PC-3 (cell line): ENCODE measurements at regions not wholly inside any gene's neighbourhood (a gene's known extent, or its start where the extent isn't known, plus 50 kb on each side); places are given as distances from the start of the nearest gene placed in this dataset.

ENCODE experiments used
- ATAC-seq: fragments of 200-7000 bp; cut with Tn5 transposase; 2 replicates; pipeline ENCODE4 v1.9.1; 2020; ENCODE audit warnings: mild to moderate bottlenecking, moderate library complexity
- BruUV-seq: library from RNA; stranded (reverse); fragments of 400-500 nt; replicated peaks from 2 replicates; lab custom pipeline; 2021; lab: Mats Ljungman, UMichigan
- CTCF ChIA-PET: fragments of 300-600 bp; sonication (Branson Sonifier 250); formaldehyde crosslinking; loops from one replicate; lab custom pipeline; 2022; ENCODE audit warnings: antibody characterized with exemption; lab: Charles Lee
- POLR2A ChIA-PET: fragments of 300-600 bp; sonication (Branson Sonifier 250); formaldehyde crosslinking; loops from one replicate; lab custom pipeline; 2022; ENCODE audit warnings: antibody characterized with exemption; ENCODE audit not compliant: unreplicated experiment; lab: Charles Lee
- DNase-seq: peaks from one replicate; pipeline ENCODE4 v3.0.0-alpha.2; 2015
- H2AFZ ChIP-seq: fragments of 300-600 bp; sonication (generic); 2 replicates; pipeline ENCODE4 v1.6.0; 2016; ENCODE audit warnings: antibody characterized with exemption, low read length
- H3F3A ChIP-seq: fragments of 300-600 bp; sonication (generic); one replicate; pipeline ENCODE4 v1.6.0; 2017; ENCODE audit warnings: antibody characterized with exemption, low read length, control low read depth, mild to moderate bottlenecking; ENCODE audit not compliant: unreplicated experiment
- H3K27ac ChIP-seq: fragments of 300-600 bp; sonication (generic); 2 replicates; pipeline ENCODE4 v1.5.1; 2016; ENCODE audit warnings: mild to moderate bottlenecking, low read length
- H3K27me3 ChIP-seq: fragments of 300-600 bp; sonication (generic); 2 replicates; pipeline ENCODE4 v1.6.1; 2016; ENCODE audit warnings: low read length, mixed read lengths
- H3K36me3 ChIP-seq: fragments of 300-600 bp; sonication (generic); 2 replicates; pipeline ENCODE4 v1.6.1; 2016; ENCODE audit warnings: low read depth, mixed run types, low read length, mixed read lengths
- H3K4me1 ChIP-seq: fragments of 300-600 bp; sonication (generic); 2 replicates; pipeline ENCODE4 v1.5.1; 2016; ENCODE audit warnings: low read length; ENCODE audit not compliant: insufficient read depth
- H3K4me2 ChIP-seq: fragments of 300-600 bp; sonication (generic); 2 replicates; pipeline ENCODE4 v1.6.0; 2016; ENCODE audit warnings: low read length
- H3K4me3 ChIP-seq: fragments of 300-600 bp; sonication (generic); 2 replicates; pipeline ENCODE4 v1.5.1; 2016; ENCODE audit warnings: mild to moderate bottlenecking, low read length, mixed read lengths
- H3K79me2 ChIP-seq: fragments of 300-600 bp; sonication (generic); 2 replicates; pipeline ENCODE4 v1.6.1; 2017; ENCODE audit warnings: low read length, mixed read lengths
- H3K9ac ChIP-seq: fragments of 300-600 bp; sonication (generic); 2 replicates; pipeline ENCODE4 v1.6.0; 2016; ENCODE audit warnings: mild to moderate bottlenecking, low read length
- H3K9me2 ChIP-seq: fragments of 300-600 bp; sonication (generic); replicated peaks from 2 replicates; pipeline ENCODE4 v1.6.1; 2016; ENCODE audit warnings: mixed run types, low read length, mixed read lengths
- H3K9me3 ChIP-seq: fragments of 300-600 bp; sonication (generic); 2 replicates; pipeline ENCODE4 v1.6.1; 2016; ENCODE audit warnings: low read length, mixed read lengths
- H4K20me1 ChIP-seq: fragments of 300-600 bp; sonication (generic); 2 replicates; pipeline ENCODE4 v1.6.1; 2016; ENCODE audit warnings: low read length, mixed read lengths
- EZH2 ChIP-seq: fragments of 300-600 bp; sonication (generic); IDR thresholded peaks from one replicate; pipeline ENCODE4 v1.6.1; 2017; ENCODE audit warnings: antibody characterized with exemption, mild to moderate bottlenecking, low read length; ENCODE audit not compliant: unreplicated experiment
- EZH2phosphoT487 ChIP-seq: fragments of 300-600 bp; sonication (generic); IDR thresholded peaks from 2 replicates; pipeline ENCODE4 v1.6.1; 2018; ENCODE audit warnings: mild to moderate bottlenecking, antibody characterized with exemption, low read length, borderline replicate concordance
- intact Hi-C: fragments of 100-400 bp; cut with micrococcal nuclease; formaldehyde crosslinking; loops from 2 replicates; pipeline ENCODE4 v1.9.0; 2023
- TF ChIP-seq, protein P1 (sequence below): fragments of 300-600 bp; sonication (generic); conservative IDR thresholded peaks from 2 replicates; pipeline ENCODE4 v1.5.1; 2017; ENCODE audit warnings: antibody characterized with exemption, low read depth, mild to moderate bottlenecking, low read length

DNA sequence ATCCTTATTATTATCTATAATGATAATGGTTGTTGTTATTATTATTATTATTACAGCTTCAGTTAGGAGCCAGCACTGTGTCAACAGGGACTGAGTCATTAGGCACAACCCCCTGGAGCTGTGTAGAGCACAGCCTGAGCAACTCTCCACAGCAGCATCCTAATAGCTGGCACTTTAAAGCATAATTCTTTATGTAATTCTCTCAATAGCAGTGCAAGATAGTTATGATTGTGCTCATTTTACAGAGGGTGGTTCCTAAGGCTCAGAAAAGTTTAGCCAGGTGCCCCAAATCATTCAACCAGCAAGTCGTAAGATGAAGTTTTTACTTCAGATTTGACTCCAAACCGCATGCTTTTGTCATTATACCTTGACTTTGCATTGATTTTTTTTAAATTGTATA, 390.3 kb downstream of the ANXA1 start:
- TF ChIP-seq EZH2phosphoT487 (no peak), EZH2 (no peak)
- TF ChIP-seq, protein P1, sequence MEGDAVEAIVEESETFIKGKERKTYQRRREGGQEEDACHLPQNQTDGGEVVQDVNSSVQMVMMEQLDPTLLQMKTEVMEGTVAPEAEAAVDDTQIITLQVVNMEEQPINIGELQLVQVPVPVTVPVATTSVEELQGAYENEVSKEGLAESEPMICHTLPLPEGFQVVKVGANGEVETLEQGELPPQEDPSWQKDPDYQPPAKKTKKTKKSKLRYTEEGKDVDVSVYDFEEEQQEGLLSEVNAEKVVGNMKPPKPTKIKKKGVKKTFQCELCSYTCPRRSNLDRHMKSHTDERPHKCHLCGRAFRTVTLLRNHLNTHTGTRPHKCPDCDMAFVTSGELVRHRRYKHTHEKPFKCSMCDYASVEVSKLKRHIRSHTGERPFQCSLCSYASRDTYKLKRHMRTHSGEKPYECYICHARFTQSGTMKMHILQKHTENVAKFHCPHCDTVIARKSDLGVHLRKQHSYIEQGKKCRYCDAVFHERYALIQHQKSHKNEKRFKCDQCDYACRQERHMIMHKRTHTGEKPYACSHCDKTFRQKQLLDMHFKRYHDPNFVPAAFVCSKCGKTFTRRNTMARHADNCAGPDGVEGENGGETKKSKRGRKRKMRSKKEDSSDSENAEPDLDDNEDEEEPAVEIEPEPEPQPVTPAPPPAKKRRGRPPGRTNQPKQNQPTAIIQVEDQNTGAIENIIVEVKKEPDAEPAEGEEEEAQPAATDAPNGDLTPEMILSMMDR: no peak
- Histone ChIP-seq H3F3A (no peaks in the 10 kb centered on the region), H3K4me3 (no peak overlapping the region), H3K9me3 (no peaks in the 10 kb centered on the region), H3K27ac (no peak overlapping the region), H3K4me2 (no peak overlapping the region), H2AFZ (no peak overlapping the region), H3K79me2 (no peaks in the 10 kb centered on the region), H3K4me1 (no peaks in the 10 kb centered on the region), H4K20me1 (no peaks in the 10 kb centered on the region), H3K9ac (no peak overlapping the region), H3K36me3 (no peaks in the 10 kb centered on the region), H3K9me2 (no peaks in the 10 kb centered on the region), H3K27me3 (0 out of 2 replicates have a peak, but pooled peaks cover 3% of the 10 kb centered on the region)
- intact Hi-C loops: no loop called here
- CTCF ChIA-PET: no interaction called here
- DNase-seq (no peak), ATAC-seq (no peak)
- POLR2A ChIA-PET: no interaction called here
- no TSS peak for BruUV-seq

DNA sequence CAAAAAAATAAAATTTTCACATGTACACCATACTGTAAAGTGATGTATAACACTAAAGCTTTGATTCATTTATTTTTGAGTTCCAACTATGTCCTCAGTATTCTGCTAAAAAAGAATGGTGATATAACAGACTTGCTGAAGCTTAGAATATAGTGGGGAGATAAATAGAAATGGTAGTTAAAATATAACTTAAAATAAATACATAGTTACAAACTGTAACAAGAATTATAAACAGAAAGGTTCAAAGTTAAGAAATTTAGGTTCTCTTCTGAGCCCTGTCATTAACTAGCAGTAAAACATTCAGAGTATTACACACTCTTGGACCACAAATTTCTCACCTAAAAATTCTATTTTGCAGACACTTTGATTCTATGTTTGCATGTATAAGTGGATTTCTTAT, 392.1 kb downstream of the ANXA1 start:
- no peak overlapping the region for H3K9ac ChIP-seq
- H3K9me2 ChIP-seq: no peaks in the 10 kb centered on the region
- no peak overlapping the region for H3K27ac ChIP-seq
- ChIA-PET CTCF (no interaction called here), POLR2A (no interaction called here)
- no peak overlapping the region for H3K4me2 ChIP-seq
- H3F3A ChIP-seq: no peaks in the 10 kb centered on the region
- H2AFZ ChIP-seq: no peak overlapping the region
- intact Hi-C loops: no loop called here
- no peaks in the 10 kb centered on the region for H3K79me2 ChIP-seq
- H3K36me3 ChIP-seq: no peaks in the 10 kb centered on the region
- H3K9me3 ChIP-seq: no peaks in the 10 kb centered on the region
- no peaks in the 10 kb centered on the region for H3K4me1 ChIP-seq
- ATAC-seq: no peak
- H3K27me3 ChIP-seq: 0 out of 2 replicates have a peak, but pooled peaks cover 3% of the 10 kb centered on the region
- no peak for TF ChIP-seq EZH2
- no peak for TF ChIP-seq EZH2phosphoT487
- TF ChIP-seq, protein P1: no peak
- no TSS peak for BruUV-seq
- no peaks in the 10 kb centered on the region for H4K20me1 ChIP-seq
- DNase-seq: no peak
- no peak overlapping the region for H3K4me3 ChIP-seq

DNA sequence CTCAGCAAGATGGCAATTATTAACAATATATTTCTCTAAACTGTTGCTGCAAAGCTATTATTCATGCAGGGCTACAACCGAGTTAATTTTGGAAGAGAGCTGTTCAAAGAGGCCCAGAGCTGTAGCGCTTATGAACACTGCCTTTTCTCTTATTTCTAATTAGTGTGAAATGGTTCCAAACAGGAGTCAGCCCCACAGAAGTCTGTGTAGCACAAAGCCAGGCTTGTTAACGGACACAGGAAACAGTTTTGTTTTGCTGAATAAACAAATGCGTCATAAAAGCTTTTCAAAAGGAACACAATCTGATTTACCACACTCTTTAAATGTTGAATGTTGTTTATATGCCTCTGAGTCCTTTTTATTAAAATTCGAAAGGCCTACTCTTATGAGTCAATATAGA, 396.5 kb downstream of the ANXA1 start:
- Histone ChIP-seq H3K4me2 (no peak overlapping the region), H3F3A (no peaks in the 10 kb centered on the region), H3K27me3 (0 out of 2 replicates have a peak, but pooled peaks cover 3% of the 10 kb centered on the region), H3K4me3 (no peak overlapping the region), H3K36me3 (no peaks in the 10 kb centered on the region), H4K20me1 (no peaks in the 10 kb centered on the region), H3K79me2 (no peaks in the 10 kb centered on the region), H3K9ac (no peak overlapping the region), H3K9me2 (no peaks in the 10 kb centered on the region), H2AFZ (no peak overlapping the region), H3K9me3 (no peaks in the 10 kb centered on the region), H3K4me1 (no peaks in the 10 kb centered on the region), H3K27ac (no peak overlapping the region)
- ATAC-seq (no peak), DNase-seq (no peak)
- ChIA-PET POLR2A (no interaction called here), CTCF (no interaction called here)
- intact Hi-C loops: no loop called here
- TF ChIP-seq EZH2phosphoT487: no peak
- TF ChIP-seq, protein P1: no peak
- no peak for TF ChIP-seq EZH2
- BruUV-seq: no TSS peak
